Endodermal cell (in vitro differentiated cells): ENCODE measurements at regions not wholly inside any gene's neighbourhood (a gene's known extent, or its start where the extent isn't known, plus 50 kb on each side); places are given as distances from the start of the nearest gene placed in this dataset.

Experiments used
- DNase-seq: peaks from one replicate; pipeline ENCODE4 v3.0.0-alpha.2; 2017
- H3K27ac ChIP-seq: 2 replicates; pipeline ENCODE4 v1.5.1; 2013; ENCODE audit warnings: mild to moderate bottlenecking, low read depth, low read length, moderate library complexity
- H3K27me3 ChIP-seq: 2 replicates; pipeline ENCODE4 v1.6.1; 2013; ENCODE audit warnings: mild to moderate bottlenecking, low read length, moderate library complexity; ENCODE audit not compliant: insufficient read depth, control insufficient read depth, poor library complexity, severe bottlenecking
- H3K36me3 ChIP-seq: 2 replicates; pipeline ENCODE4 v1.7.0; 2013; ENCODE audit warnings: mild to moderate bottlenecking, low read length, moderate library complexity; ENCODE audit not compliant: control insufficient read depth, insufficient read depth
- H3K4me1 ChIP-seq: one replicate; pipeline ENCODE4 v1.7.0; 2013; ENCODE audit warnings: low read length; ENCODE audit not compliant: control insufficient read depth, insufficient read depth
- H3K4me3 ChIP-seq: 2 replicates; pipeline ENCODE4 v1.5.1; 2013; ENCODE audit warnings: mild to moderate bottlenecking, low read length, moderate library complexity
- H3K9ac ChIP-seq: 2 replicates; pipeline ENCODE4 v1.6.1; 2013; ENCODE audit warnings: mild to moderate bottlenecking, low read length, moderate library complexity; ENCODE audit not compliant: poor library complexity, severe bottlenecking; ENCODE audit errors: extremely low read depth
- H3K9me3 ChIP-seq: 2 replicates; pipeline ENCODE4 v1.6.1; 2013; ENCODE audit warnings: mild to moderate bottlenecking, low read length, moderate library complexity; ENCODE audit not compliant: control insufficient read depth
- H3K27ac Mint-ChIP-seq: 2 replicates; pipeline ENCODE4 v1.8.0; 2020; ENCODE audit warnings: mixed read lengths
- H3K27me3 Mint-ChIP-seq: 2 replicates; pipeline ENCODE4 v1.8.0; 2021; ENCODE audit warnings: mild to moderate bottlenecking, mixed read lengths; ENCODE audit not compliant: insufficient read depth
- H3K36me3 Mint-ChIP-seq: 2 replicates; pipeline ENCODE4 v1.8.0; 2020; ENCODE audit warnings: low read depth, mixed read lengths
- H3K4me1 Mint-ChIP-seq: 2 replicates; pipeline ENCODE4 v1.8.0; 2020; ENCODE audit warnings: mixed read lengths
- H3K4me3 Mint-ChIP-seq: 2 replicates; pipeline ENCODE4 v1.8.0; 2020; ENCODE audit warnings: mild to moderate bottlenecking, moderate library complexity, mixed read lengths
- H3K9me3 Mint-ChIP-seq: 2 replicates; pipeline ENCODE4 v1.8.0; 2020; ENCODE audit warnings: mild to moderate bottlenecking, mixed read lengths
- WGBS, 2 experiments: methylation state at CpG; one replicate each; pipeline versions ENCODE4 v1.1.5 to v1.1.7; 2013; ENCODE audit warnings: missing lambda C conversion rate in 2 of 2, mixed read lengths in 1 of 2; ENCODE audit not compliant: insufficient coverage in 1 of 2, insufficient read length in 1 of 2; 5-methylcytosine and 5-hydroxymethylcytosine counted together
- TF ChIP-seq, protein P1 (sequence below): fragments of 200-600 bp; sonication (generic); conservative IDR thresholded peaks from 2 replicates; pipeline ENCODE4 v1.5.0; 2021; ENCODE audit warnings: antibody characterized with exemption, mild to moderate bottlenecking

DNA sequence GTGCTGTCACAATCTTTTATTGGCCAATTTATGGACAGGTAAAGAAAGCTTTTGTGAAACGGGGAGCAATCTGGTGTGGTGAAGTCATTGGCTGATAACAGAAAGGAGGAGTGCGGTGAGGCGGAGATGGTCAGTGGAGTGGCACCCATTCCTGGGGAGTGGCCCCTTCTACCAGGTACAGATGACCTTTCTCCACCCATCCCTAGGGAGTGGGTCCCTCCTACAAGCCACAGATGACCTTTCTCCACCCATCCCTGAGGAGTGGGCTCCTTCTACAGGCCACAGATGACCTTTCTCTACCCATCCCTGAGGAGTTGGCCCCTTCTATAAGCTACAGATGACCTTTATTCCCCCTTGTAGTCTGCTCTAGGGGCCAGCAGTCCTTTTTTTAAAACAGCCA, 267.6 kb upstream of the IRX2 start:
- H3K4me1 ChIP-seq = no peaks in the 10 kb centered on the region
- Mint-ChIP-seq H3K9me3 (no peaks in the 10 kb centered on the region), H3K4me1 (no peaks in the 10 kb centered on the region), H3K4me3 (no peak overlapping the region), H3K27me3 (no peaks in the 10 kb centered on the region), H3K36me3 (no peaks in the 10 kb centered on the region), H3K27ac (no peak overlapping the region)
- H3K27ac ChIP-seq = no peak overlapping the region
- H3K9ac ChIP-seq = no peak overlapping the region
- H3K4me3 ChIP-seq = no peak overlapping the region
- WGBS, 2 experiments = 94 to 100% methylated on average over 2 of the region's 3 CpGs
- H3K27me3 ChIP-seq = no peaks in the 10 kb centered on the region
- DNase-seq = peak; percentile 28
- H3K9me3 ChIP-seq = no peaks in the 10 kb centered on the region
- H3K36me3 ChIP-seq = no peaks in the 10 kb centered on the region
- TF ChIP-seq, protein P1, sequence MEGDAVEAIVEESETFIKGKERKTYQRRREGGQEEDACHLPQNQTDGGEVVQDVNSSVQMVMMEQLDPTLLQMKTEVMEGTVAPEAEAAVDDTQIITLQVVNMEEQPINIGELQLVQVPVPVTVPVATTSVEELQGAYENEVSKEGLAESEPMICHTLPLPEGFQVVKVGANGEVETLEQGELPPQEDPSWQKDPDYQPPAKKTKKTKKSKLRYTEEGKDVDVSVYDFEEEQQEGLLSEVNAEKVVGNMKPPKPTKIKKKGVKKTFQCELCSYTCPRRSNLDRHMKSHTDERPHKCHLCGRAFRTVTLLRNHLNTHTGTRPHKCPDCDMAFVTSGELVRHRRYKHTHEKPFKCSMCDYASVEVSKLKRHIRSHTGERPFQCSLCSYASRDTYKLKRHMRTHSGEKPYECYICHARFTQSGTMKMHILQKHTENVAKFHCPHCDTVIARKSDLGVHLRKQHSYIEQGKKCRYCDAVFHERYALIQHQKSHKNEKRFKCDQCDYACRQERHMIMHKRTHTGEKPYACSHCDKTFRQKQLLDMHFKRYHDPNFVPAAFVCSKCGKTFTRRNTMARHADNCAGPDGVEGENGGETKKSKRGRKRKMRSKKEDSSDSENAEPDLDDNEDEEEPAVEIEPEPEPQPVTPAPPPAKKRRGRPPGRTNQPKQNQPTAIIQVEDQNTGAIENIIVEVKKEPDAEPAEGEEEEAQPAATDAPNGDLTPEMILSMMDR = no peak

DNA sequence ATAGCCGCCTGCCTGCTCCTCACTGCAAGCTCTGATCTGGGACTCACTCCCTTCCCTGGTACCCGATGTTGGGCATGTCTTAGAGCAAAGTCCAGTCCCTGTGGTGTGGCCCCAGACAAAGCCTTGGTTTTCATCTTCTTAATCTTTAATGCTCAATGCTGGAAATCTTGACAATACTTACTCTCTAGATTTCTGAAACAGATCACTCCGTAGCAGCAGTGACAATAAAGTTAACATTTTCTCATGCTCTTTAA, 260.2 kb upstream of the IRX2 start:
- Histone ChIP-seq H3K27ac (no peak overlapping the region), H3K9me3 (no peaks in the 10 kb centered on the region), H3K36me3 (no peaks in the 10 kb centered on the region), H3K4me1 (no peaks in the 10 kb centered on the region), H3K9ac (no peak overlapping the region), H3K27me3 (no peaks in the 10 kb centered on the region), H3K4me3 (no peak overlapping the region)
- Mint-ChIP-seq H3K36me3 (no peaks in the 10 kb centered on the region), H3K4me1 (no peaks in the 10 kb centered on the region), H3K9me3 (no peaks in the 10 kb centered on the region), H3K27me3 (peaks cover 2% of the 10 kb centered on the region), H3K4me3 (no peak overlapping the region), H3K27ac (no peak overlapping the region)
- no peak for DNase-seq
- TF ChIP-seq, protein P1 = no peak
- 89 to 91% methylated on average over 3 of the region's 3 CpGs for WGBS, 2 experiments

DNA sequence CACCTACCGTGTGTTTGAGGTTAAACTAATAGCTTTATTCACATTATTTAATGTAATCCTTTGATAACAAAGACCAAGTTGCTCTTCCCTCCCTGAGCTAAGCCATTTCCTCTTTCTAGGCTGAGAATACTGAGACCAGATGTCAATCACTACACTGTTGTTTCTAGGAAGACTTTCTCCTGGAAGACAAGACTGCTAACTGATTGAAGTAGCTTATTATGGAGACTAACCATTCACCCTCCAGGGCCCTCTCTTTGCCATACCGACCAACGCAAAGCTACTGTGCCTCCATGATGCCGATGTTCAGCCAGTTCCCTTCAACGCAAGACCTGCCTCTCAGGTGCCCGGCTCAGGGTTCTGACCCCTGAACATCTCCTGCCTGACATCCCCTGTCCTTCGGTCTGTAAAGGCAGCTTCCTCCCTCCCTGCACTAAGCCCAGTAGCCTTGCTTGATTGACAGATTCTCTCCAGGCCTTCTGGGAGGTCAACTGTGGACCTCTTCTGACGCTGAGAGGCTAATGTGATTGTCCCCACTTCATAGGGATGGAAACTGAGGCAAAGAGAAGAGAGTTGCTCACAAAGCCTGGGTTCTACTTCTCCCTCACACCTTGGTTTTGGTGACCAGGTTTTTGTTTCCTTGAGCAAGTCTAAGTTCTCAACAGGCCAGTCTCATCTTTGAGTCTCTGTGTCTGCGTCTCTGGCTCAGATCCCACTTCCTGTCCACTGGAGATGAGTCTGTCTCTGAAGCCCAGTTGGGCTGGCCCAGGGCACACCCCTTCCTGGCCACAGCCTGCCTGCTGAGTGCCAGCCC, 259.7 kb upstream of the IRX2 start:
- DNase-seq = peak; percentile 26

More for the DNA sequence above, 259.7 kb upstream of the IRX2 start:
- Histone ChIP-seq H3K4me1 (no peaks in the 10 kb centered on the region), H3K36me3 (no peaks in the 10 kb centered on the region), H3K4me3 (no peak overlapping the region), H3K27me3 (no peaks in the 10 kb centered on the region), H3K27ac (no peak overlapping the region), H3K9ac (no peak overlapping the region), H3K9me3 (no peaks in the 10 kb centered on the region)
- no peak overlapping the region for H3K4me3 Mint-ChIP-seq
- TF ChIP-seq, protein P1 = no peak
- no peaks in the 10 kb centered on the region for H3K9me3 Mint-ChIP-seq
- no peaks in the 10 kb centered on the region for H3K4me1 Mint-ChIP-seq
- peaks cover 3% of the 10 kb centered on the region for H3K27me3 Mint-ChIP-seq
- H3K36me3 Mint-ChIP-seq = no peaks in the 10 kb centered on the region
- H3K27ac Mint-ChIP-seq = no peak overlapping the region
- 92 to 99% methylated on average over 9 of the region's 9 CpGs for WGBS, 2 experiments
